ENCODE measurements at regions not wholly inside any gene's neighbourhood (a gene's known extent, or its start where the extent isn't known, plus 50 kb on each side); places are given as distances from the start of the nearest gene placed in this dataset.

DNA sequence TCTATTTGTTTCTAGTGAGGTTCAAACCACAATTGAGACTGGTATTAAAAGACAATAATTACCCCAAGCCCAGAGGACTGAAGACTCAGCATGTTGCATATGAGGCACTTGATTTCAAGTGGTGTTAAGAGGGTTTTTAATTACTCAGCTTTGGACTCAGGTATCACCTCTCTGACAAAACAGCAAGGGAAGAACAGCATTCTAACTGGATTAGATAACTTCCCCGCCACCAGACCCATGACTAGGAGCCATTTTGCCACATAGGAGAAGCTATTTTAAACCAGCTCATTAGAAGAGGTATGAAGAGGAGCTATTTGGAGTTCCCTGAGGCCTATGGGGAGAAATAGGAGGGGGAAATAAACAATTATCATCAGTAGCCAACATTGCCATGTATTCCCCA lies 226.1 kb upstream of the TOX3 start:
- ATAC-seq (no peak), FAIRE-seq (no peak), DNase-seq (ENCODE audit: low read depth in 1 of 2, low spot score in 1 of 2) (no peak)
- ChIA-PET POLR2A (no interaction called here), CTCF (interaction anchor here (0.6 kb wide), 1 partner anchor 135 kb away, joined by 3 read pairs; no protein-coding TSS in a partner anchor)
- H3K4me2 ChIP-seq = no peak overlapping the region
- WGBS (ENCODE audit: missing lambda C conversion rate) = 0% methylated on average over 1 of the region's 1 CpG
- no peaks in the 10 kb centered on the region for H3K4me1 ChIP-seq
- H3K27ac ChIP-seq = no peak overlapping the region
- no peak overlapping the region for H3K4me3 ChIP-seq
- TF ChIP-seq ZNF302 (CRISPR knock-in tag; IDR thresholded peaks at IDR 0.05) = no peak
- TF ChIP-seq POLR2AphosphoS2 (conservative IDR thresholded peaks at IDR 0.05; ENCODE audit: low read length) = no peak
- no peak for TF ChIP-seq ZSCAN20 (CRISPR knock-in tag; IDR thresholded peaks at IDR 0.05)
- no peaks in the 10 kb centered on the region for H3K9me3 ChIP-seq

DNA sequence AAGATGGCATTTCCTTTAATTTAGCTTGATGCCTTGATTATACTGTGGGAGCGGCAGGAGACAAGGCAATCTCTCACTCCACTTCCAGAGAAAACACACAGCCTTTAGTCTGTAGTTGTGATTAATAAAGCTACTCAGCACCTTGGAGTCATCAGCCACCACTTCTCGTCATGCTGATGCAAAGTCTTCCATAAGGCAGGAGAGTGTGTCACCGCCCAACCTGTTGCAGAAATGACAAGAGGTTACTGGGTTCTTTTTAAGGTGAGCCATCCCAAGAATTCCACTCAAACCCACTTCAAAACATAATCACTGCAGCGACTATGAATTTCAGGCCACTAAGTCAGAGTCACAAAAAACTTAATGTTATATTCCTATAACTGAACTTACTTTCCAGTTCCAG lies 223.9 kb upstream of the TOX3 start:
- ATAC-seq (no peak), DNase-seq (ENCODE audit: low read depth in 1 of 2, low spot score in 1 of 2) (no peak), FAIRE-seq (no peak)
- no peak overlapping the region for H3K27ac ChIP-seq
- ChIA-PET CTCF (interaction anchor here (1.0 to 1.1 kb wide), 2 partner anchors 50 to 337 kb away, joined by 3 read pairs; no protein-coding TSS in a partner anchor), POLR2A (no interaction called here)
- H3K4me1 ChIP-seq = no peaks in the 10 kb centered on the region
- no peaks in the 10 kb centered on the region for H3K9me3 ChIP-seq
- 15% methylated on average over 4 of the region's 4 CpGs for WGBS (ENCODE audit: missing lambda C conversion rate)
- H3K4me2 ChIP-seq = no peak overlapping the region
- H3K4me3 ChIP-seq = no peak overlapping the region
- TF ChIP-seq ZC3H11A (IDR thresholded peaks at IDR 0.05) (no peak), HOXB13 (CRISPR knock-in tag; IDR thresholded peaks at IDR 0.05; ENCODE audit: low read depth) (no peak), SREBF2 (IDR thresholded peaks at IDR 0.05) (no peak)

DNA sequence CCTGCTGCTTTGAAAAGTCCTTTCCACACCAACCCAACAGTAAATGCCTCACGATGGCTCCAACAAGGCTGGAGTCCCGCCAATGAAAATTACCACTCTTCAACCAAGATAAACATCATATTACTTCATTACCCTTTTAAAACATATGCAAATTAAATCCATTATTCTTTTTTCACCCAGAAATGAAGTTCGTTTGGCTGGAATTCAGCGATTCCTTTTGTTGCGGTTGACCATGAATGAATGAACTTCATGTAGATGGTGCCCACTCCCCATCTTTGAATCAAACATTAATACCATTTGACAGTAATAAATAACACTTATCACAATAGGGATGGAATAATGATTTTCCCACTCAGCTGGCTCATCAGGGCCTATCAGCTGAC lies 211.5 kb upstream of the TOX3 start:
- WGBS (ENCODE audit: missing lambda C conversion rate) = 49% methylated on average over 5 of the region's 5 CpGs
- CTCF ChIA-PET = no interaction called here

More for the DNA sequence above, 211.5 kb upstream of the TOX3 start:
- DNase-seq (ENCODE audit: low read depth in 1 of 2, low spot score in 1 of 2) (no peak), FAIRE-seq (no peak), ATAC-seq (no peak)
- H3K4me2 ChIP-seq = no peak overlapping the region
- no peaks in the 10 kb centered on the region for H3K4me1 ChIP-seq
- TF ChIP-seq, protein P1, sequence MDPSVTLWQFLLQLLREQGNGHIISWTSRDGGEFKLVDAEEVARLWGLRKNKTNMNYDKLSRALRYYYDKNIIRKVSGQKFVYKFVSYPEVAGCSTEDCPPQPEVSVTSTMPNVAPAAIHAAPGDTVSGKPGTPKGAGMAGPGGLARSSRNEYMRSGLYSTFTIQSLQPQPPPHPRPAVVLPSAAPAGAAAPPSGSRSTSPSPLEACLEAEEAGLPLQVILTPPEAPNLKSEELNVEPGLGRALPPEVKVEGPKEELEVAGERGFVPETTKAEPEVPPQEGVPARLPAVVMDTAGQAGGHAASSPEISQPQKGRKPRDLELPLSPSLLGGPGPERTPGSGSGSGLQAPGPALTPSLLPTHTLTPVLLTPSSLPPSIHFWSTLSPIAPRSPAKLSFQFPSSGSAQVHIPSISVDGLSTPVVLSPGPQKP (IDR thresholded peaks at IDR 0.05; ENCODE audit: low read depth, low read length) = no peak
- TF ChIP-seq POLR2AphosphoS2 (conservative IDR thresholded peaks at IDR 0.05; ENCODE audit: low read length) (no peak), HOXB5 (CRISPR knock-in tag; IDR thresholded peaks at IDR 0.05) (no peak), ESRRA (IDR thresholded peaks at IDR 0.05; ENCODE audit: borderline replicate concordance, low read length) (no peak), NR3C1 (IDR thresholded peaks at IDR 0.05) (no peak), HDAC2 (IDR thresholded peaks at IDR 0.05) (no peak), KDM1A (IDR thresholded peaks at IDR 0.05; ENCODE audit: low read depth) (no peak), TFCP2L1 (CRISPR knock-in tag; IDR thresholded peaks at IDR 0.05) (no peak), RARB (CRISPR knock-in tag; IDR thresholded peaks at IDR 0.05) (no peak), NFE2L2 (conservative IDR thresholded peaks at IDR 0.05; ENCODE audit: low read length) (no peak)
- TF ChIP-seq, protein P2, sequence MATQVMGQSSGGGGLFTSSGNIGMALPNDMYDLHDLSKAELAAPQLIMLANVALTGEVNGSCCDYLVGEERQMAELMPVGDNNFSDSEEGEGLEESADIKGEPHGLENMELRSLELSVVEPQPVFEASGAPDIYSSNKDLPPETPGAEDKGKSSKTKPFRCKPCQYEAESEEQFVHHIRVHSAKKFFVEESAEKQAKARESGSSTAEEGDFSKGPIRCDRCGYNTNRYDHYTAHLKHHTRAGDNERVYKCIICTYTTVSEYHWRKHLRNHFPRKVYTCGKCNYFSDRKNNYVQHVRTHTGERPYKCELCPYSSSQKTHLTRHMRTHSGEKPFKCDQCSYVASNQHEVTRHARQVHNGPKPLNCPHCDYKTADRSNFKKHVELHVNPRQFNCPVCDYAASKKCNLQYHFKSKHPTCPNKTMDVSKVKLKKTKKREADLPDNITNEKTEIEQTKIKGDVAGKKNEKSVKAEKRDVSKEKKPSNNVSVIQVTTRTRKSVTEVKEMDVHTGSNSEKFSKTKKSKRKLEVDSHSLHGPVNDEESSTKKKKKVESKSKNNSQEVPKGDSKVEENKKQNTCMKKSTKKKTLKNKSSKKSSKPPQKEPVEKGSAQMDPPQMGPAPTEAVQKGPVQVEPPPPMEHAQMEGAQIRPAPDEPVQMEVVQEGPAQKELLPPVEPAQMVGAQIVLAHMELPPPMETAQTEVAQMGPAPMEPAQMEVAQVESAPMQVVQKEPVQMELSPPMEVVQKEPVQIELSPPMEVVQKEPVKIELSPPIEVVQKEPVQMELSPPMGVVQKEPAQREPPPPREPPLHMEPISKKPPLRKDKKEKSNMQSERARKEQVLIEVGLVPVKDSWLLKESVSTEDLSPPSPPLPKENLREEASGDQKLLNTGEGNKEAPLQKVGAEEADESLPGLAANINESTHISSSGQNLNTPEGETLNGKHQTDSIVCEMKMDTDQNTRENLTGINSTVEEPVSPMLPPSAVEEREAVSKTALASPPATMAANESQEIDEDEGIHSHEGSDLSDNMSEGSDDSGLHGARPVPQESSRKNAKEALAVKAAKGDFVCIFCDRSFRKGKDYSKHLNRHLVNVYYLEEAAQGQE (IDR thresholded peaks at IDR 0.05) = no peak
- TF ChIP-seq, protein P3, sequence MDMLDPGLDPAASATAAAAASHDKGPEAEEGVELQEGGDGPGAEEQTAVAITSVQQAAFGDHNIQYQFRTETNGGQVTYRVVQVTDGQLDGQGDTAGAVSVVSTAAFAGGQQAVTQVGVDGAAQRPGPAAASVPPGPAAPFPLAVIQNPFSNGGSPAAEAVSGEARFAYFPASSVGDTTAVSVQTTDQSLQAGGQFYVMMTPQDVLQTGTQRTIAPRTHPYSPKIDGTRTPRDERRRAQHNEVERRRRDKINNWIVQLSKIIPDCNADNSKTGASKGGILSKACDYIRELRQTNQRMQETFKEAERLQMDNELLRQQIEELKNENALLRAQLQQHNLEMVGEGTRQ (IDR thresholded peaks at IDR 0.05) = no peak
- TF ChIP-seq, protein P4, sequence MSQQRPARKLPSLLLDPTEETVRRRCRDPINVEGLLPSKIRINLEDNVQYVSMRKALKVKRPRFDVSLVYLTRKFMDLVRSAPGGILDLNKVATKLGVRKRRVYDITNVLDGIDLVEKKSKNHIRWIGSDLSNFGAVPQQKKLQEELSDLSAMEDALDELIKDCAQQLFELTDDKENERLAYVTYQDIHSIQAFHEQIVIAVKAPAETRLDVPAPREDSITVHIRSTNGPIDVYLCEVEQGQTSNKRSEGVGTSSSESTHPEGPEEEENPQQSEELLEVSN (IDR thresholded peaks at IDR 0.05; ENCODE audit: borderline replicate concordance, low read depth) = no peak
- no peak overlapping the region for H3K4me3 ChIP-seq
- POLR2A ChIA-PET = no interaction called here
- H3K27ac ChIP-seq = no peak overlapping the region
- H3K9me3 ChIP-seq = 0 out of 3 replicates have a peak, but pooled peaks cover 8% of the 10 kb centered on the region

All from A549 (cell line).